C1 segment of cervical spinal cord (tissue), 14 donors: ENCODE measurements at regions not wholly inside any gene's neighbourhood (a gene's known extent, or its start where the extent isn't known, plus 50 kb on each side); places are given as distances from the start of the nearest gene placed in this dataset.
"Not testable (repeated sequence)": the region's sequence is repeated elsewhere in the genome, so short reads cannot be mapped to it uniquely, and the experiment has no call there.

Source experiments
- DNase-seq, 14 donors: peaks; one replicate each; lab custom pipeline; 2025; lab: John Stamatoyannopoulos, UW

DNA sequence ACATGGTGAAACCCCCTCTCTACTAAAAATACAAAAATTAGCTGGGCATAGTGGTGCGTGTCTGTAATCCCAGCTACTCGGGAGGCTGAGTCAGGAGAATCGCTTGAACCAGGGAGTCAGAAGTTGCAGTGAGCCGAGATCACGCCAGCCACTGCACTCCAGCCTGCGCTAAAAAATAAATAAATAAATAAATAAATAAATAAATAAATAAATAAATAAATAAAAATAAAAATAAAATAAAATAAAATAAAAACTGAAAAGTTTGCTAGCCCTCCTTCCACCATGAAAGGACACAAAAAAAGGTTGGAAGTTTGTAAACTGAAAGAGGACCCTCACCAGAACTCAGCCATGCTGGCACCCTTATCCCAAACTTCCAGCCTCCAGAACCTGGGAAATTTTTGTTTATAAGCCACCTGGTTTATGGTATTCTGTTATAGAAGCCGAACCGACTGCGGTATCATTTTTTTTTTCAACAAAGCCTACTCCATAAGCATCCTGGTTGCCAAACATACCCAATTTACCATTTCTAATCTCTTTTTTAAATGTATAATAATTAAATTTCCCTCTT, 448.2 kb downstream of the SEMA3D start:
- DNase-seq = no peak

DNA sequence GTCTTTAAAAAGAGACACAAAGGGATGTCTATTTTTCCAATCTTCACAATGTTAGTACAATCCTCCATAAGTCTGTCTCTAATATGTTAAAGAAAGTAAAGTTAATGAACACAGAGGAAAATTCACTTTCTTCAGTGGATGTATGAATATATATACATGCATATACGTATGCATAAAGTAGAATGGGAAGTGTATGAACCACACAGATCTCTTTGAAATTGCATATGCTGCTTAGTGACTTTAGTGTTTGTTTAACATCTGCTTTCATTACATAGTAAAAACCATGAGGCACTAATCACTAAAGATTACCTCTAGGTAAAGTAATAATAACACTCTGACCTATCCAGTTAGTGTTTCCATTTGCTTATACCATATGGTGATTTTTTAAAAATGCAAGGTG, 451.2 kb downstream of the SEMA3D start:
- no peak for DNase-seq

DNA sequence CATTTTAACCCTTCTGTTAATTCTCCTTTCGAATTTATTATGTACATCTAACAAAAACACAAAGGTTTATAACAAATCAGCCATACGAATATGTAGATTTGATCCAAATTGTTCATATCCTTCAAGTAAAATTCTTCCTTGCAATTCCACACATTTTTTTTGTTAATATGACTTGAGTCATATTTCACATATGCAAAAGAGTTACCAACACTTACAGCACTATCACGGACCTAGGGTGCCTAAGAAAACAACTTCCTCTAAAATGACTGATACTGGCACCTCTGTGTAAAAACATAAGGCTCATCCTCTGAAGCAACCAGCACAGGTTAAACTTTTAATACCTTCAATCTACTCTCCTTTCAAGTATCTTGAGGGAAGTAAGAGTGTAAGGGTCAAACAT, 451.8 kb downstream of the SEMA3D start:
- no peak for DNase-seq

DNA sequence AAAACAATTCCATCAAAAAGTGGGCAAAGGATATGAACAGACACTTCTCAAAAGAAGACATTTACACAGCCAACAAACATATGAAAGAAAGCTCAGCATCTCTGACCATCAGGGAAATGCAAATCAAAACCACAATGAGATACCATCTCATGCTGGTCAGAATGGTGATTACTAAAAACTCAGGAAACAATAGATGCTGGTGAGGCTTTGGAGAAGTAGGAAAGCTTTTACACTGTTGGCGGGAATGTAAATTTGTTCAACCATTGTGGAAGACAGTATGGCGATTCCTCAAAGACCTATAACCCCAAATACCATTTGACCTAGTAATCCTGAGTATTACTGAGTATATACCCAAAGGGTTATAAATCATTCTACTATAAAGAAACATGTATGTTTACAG, 452.9 kb downstream of the SEMA3D start:
- DNase-seq = not testable (repeated sequence)

DNA sequence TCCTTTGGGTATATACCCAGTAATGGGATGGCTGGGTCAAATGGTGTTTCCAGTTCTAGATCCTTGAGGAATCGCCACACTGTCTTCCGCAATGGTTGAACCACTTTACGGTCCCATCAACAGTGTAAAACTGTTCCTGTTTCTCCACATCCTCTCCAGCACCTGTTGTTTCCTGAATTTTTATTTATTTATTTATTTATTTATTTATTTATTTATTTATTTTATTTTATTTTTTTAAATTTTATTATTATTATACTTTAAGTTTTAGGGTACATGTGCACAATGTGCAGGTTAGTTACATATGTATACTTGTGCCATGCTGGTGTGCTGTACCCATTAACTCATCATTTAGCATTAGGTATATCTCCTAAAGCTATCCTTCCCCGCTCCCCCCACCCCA, 456.0 kb downstream of the SEMA3D start:
- not testable (repeated sequence) for DNase-seq

DNA sequence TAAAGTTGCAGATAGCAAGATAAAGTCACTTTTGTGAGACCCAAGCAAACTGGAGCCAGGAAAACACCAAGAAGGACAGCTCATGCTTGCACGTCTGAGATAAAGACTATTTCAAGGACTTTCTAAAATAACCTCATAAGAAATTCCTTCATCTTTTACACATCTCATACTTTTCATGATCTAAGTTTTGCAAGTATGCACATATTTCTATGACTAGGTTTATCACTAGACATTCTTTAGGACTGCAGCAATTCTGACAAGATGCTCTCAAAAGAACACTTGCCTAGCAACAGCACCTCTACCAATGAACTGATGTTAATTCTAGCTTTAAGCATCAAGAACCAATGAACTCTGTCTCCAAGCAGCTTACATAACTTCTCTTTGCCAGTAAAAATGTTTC, 457.6 kb downstream of the SEMA3D start:
- no peak for DNase-seq

DNA sequence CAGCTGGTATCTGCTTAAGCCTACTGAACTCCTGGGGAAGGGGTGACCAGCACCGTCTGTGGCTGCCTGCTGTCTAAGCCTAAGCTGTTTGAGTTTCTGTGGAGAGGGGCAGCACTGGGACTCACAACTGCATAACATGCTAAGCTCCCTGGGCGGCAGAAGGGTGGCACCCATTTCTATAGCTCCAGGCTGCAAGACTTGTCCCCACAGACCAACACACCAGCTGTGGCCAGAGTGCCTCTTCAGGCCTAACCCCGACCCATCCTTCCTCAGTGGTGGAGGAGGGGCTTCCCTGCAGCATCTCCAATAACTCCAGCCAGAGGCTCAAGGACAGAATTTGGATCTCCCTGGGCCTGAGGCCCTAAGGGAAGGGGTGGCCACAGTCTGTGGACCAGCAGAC, 464.1 kb downstream of the SEMA3D start:
- DNase-seq = no peak

DNA sequence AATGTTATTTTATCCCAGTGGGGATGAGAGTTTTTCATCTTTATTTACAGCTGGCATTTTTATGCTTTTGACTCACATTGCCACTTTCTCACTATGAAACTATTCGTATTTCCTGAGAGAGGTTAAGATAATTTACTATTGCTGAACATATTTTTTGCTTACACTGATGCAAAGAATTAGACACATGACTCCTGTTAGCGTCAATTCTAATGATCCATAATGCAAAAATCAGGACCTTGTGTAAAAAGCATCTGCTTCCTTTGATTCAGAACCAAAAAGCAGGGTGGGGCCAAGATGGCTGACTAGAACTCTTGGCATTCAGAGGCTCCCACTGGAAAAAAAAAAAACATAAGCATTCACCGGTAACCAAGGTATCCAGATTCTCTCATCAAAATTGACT, 464.8 kb downstream of the SEMA3D start:
- DNase-seq = no peak

DNA sequence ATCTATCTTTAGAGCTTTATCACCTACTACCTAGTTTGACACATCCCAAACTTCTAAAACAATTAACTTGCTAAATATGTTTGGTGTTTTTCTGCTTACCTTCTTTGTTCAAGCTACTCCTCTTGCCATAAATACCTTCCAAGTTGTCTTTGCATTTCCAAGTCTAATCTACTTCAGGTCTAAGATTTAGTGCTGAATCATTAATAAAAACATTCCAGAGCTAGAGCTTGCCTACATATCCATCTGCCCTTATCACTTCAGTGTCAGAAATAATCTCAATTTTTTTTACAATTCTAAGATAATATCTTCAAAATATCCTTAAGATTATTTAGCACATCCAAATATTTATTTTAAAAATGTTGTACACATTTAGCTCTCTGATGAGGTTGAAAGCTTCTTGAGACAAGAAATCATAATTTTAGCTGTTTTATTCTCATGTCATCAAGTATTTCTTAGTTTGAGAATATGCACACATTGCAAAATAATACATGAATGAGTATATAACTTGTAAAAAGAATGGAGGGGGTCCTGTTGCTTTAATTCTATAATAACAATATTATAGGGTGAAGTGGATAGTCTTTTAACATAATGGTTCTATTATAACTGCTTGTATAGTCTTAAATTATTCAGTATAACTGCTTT, 466.3 kb downstream of the SEMA3D start:
- no peak for DNase-seq

DNA sequence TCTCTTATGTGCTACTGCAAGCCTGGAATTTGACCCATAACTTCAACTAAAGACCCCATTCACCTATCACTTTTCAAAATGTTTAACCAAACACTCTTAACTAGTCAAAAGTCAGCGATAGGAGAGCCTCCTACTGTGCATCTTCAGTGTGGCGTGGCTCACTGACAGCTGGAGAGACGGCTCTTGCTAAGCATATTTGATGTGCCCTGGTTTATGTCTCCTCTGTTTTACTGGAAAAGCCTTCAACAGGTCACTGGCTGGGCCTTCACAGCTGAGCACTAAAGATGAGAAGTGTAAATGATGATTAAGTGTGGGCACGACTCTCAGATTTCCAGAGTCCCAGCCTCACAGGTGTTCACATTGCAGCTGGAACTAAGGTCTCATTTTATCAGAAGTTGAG, 472.1 kb downstream of the SEMA3D start:
- DNase-seq = no peak

DNA sequence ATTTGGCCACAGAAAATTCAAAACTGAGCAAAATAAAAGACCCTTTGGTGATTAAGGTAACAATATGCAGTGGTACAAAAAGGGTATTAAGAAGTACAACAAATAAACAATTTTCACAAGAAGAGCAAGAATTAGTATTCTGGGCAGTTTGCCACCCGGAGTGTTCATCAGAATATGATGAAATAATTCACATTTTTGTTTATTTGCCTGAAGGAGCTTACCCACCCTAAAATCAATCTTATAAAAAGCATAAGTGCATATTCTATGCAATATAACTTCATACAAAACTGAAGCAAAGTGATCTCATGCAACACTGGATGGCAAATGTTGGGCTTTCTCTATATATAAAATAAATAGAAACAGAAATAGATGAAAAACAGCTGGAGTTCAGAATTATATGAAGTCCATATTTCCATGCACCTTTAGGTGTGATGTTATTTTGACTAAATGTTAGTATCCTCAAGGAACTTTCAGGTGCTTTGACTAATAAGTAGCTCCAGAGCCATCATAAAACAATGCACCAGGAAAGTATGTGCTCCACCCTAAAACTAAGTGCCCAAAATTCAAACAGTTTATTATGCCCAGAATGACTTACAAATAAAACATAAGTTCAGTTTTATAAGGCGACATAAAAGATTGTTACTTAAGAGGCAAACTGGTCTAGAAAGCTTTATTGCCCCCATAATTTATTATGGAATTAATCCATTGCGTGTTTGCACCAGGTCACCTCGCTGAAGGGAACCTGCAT, 474.3 kb downstream of the SEMA3D start:
- DNase-seq = no peak

DNA sequence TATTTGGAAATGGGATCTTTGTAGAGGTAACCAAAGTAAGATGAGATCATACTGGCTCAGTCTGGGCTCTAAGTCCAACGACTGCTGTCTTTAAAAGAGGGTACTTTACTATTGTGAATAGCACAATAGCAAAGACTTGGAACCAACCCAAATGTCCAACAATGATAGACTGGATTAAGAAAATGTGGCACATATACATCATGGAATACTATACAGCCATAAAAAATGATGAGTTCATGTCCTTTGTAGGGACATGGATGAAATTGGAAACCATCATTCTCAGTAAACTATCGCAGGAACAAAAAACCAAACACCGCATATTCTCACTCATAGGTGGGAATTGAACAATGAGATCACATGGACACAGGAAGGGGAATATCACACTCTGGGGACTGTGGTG, 476.3 kb downstream of the SEMA3D start:
- DNase-seq = not testable (repeated sequence)

DNA sequence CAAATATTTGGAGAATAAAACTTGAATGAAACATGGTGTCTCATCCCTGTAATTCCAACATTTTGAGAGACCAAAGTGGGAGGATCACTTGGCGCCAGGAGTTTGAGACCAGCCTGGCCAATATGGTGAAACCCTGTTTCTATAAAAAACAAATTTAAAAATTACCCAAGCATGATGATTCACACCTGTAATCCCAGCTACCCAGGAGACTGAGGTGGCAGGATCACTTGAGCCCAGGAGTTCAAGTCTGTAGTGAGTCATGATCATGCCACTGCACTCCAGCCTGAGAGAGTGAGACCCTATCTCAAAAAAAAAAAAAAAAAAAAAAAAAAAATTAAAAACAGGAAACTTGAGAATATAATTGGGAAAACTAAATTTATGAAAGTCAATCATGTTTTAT, 481.1 kb downstream of the SEMA3D start:
- no peak for DNase-seq

DNA sequence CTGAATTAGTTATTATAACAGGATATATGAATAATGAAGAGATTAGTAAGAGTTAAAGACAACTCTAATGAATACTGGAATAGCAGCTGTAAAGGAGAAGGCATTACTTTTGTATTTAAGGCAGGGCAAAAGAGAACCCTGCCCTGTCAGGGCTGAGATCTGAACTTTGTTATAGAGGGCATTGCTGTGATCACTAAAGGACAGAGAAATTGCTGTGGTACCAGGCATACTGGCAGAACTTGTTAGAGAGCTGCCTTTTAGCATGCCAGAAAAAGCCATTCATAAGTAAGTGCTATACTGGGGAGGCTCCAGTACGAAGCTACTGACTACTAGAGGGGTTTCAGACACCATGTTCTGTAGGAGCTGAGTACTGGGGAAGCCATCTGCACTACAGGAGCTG, 481.8 kb downstream of the SEMA3D start:
- no peak for DNase-seq

DNA sequence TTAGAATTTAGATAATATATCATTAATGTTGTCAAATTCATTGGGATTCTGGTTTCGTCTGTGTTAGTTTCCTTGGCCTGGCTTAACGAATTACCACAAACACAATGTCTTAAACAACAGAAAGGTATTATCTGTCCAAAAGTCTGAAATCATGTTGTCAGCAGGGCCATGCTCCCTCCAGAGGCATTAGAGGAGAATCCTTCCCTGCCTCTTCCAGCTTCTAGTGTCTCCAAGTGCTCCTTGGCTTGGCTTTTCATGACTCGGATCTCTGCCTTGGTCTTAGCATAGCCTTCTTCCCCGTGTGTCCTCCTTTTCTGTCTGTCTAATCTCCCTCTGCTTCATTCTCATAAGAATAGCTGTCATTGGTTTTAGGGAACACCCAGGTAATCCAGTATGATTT, 482.5 kb downstream of the SEMA3D start:
- DNase-seq = no peak

DNA sequence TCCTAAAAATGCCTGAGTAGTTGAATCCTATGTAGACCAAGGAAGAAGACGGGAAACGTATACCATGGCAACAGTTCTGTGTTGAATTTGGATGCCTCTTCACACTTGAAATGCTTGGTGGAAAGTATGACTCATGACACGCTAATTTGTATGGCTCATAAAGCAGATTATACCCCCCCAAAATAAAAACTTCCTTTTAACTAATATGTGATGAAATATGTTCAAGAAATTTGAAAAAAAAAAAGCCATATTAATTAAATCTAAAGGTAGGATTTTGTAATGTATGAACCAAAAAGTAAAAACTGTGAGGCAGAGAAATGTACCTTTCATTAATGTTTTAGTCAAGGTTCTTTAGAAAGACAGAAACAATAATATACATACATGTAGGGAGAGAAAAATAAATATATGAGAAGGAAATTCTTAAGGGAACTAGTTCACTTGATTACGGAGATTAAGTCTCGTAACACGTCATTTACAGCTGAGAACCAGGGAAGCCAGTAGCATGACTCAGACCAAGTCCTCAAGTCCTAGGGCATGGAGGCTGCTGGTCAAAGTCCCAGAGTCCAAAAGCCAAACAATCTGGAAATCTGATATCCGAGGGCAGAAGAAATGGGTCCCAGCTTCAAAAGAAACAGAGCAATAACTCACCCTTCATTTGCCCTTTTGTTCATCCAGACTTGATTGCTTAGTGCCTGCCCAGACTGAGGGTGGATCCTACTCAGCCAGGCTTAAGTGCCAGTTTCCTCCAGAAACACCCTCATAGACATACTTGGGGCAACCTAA, 485.1 kb downstream of the SEMA3D start:
- DNase-seq = no peak

DNA sequence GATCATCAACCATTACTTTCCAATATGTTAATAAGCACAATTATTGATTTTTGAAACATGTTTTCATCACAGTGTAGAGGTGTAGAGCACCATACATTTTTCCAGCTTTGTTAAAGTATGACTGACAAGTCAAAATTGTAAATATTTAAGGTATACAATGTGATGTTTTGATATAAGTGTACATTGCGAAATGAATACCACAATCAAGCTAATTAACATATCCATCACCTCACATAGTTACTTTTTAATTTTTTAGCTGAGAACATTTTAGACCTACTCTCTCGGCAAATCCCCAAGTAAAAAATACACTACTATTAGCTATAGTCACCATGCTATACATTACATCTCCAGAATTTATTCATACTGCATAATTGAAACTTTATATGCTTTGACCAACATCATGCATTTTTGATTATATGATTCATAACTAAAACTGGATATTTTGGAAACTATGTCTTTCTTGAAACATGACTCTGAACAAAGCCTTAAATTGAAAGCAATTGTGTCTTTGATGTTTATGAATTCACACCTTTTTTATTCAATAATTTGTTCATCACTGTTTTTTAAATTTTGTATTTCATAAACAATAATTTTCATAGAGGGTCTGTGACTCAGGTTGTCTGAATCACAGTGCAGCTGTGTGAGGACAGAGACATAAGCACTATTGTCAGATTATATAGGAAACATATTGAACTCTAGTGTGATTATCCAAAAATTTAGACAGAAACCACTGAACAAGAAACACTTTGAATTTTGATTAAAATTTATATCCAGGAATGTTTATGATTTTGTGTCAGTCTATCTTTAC, 486.1 kb downstream of the SEMA3D start:
- DNase-seq = no peak

DNA sequence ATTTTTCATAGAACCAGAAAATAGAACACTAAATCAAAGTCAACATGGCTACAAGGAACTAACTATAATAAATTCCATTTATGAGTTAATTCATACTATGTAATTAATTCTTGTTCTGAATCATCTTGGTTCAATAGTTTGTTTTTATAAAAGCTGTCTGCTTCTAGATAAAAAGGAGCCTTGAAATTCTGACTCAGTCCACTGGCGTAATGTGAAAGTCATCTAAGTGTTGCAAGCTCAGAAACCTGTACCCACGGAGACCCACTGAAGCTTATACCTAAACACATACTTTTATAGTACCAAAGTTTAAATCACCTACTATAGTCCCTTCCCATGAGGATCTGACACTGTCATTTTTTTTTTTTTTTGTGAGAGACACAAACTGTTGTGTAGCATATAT, 489.4 kb downstream of the SEMA3D start:
- no peak for DNase-seq

DNA sequence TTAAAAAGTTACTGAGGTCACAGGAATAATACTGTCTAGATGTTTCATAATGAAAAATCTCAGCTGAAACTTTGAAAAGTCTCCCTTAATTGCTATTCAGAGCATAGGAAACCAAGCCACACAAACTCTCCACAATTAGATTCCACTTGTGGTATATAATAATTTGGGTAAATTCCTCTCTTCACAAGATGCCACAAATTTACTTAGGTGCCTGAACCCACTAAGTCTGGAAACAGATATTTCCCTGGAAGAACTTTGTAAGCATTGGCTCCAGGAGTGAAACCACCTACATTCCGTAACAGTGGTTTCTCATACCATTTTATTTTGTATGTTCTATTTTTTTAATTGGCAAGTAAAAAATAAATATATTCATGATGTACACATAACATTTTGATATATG, 493.4 kb downstream of the SEMA3D start:
- DNase-seq = no peak

DNA sequence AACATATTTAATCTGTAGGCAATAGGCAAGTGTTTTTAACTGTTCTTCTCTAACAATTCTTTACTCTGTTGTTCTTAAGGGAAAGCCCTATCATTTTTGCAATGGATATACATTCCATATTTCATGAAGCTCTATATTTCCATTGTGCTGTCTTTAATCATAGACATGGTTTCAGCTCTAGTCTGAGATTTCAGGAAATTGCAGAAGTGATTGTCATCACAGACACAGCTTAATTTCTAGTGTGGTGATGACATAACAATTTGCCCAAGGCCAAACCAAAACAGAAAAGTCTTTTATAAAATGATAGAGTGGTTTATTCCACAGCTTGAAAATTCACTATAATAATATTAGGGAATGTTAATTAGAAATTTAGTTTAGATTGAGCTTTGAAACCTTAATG, 494.1 kb upstream of the SEMA3A start:
- DNase-seq = no peak

DNA sequence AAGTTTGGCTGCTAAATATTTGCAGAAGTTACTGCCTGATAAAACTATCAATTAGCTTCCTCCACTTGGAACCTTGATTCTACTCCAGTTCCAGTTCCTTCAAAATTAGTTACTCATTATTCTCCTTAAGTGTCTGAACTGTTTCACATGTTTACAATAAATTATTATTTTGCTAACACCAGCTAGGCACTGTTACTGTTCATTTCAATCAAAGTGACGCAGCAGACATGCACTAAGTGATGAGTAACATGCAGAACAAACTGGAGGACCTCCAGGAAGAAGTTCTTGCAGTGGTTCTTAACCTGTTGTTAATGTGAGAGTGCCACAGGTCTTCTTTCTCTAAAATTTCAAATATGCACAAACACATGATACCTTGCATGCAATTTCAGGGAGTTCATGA, 491.8 kb upstream of the SEMA3A start:
- DNase-seq = no peak
